GM12878 (cell line): ENCODE measurements at regions not wholly inside any gene's neighbourhood (a gene's known extent, or its start where the extent isn't known, plus 50 kb on each side); places are given as distances from the start of the nearest gene placed in this dataset.
A peak's percentile ranks its signal among the peaks of the same experiment; 100 is the strongest.

Experiments used
- ATAC-seq: fragments of 200-7000 bp; cut with Tn5 transposase; 3 replicates; pipeline ENCODE4 v1.9.1; 2020; ENCODE audit warnings: mild to moderate bottlenecking, moderate library complexity
- BruUV-seq: library from RNA; stranded (reverse); fragments of 400-500 nt; replicated peaks from 2 replicates; lab custom pipeline; 2021; lab: Mats Ljungman, UMichigan
- CTCF ChIA-PET: fragments of 300-600 bp; sonication (Branson Sonifier 250); formaldehyde crosslinking; extraction: SDS; loops from one replicate; lab custom pipeline; 2021; ENCODE audit warnings: inconsistent platforms; lab: Yijun Ruan, JAX
- POLR2A ChIA-PET: fragments of 350-600 bp; formaldehyde crosslinking; extraction: SDS; loops from one replicate; lab custom pipeline; 2021; ENCODE audit warnings: inconsistent platforms; lab: Charles Lee
- RAD21 ChIA-PET: fragments of 300-600 bp; sonication (Branson Sonifier 250); formaldehyde crosslinking; loops from one replicate; lab custom pipeline; 2023; ENCODE audit warnings: antibody characterized with exemption; ENCODE audit not compliant: unreplicated experiment; lab: Charles Lee
- SMC1A ChIA-PET: fragments of 300-600 bp; sonication (Branson Sonifier 250); formaldehyde crosslinking; loops from one replicate; lab custom pipeline; 2023; ENCODE audit not compliant: unreplicated experiment, uncharacterized antibody; lab: Charles Lee
- DNase-seq: peaks from one replicate; pipeline ENCODE4 v3.0.0-alpha.2; 2011; ENCODE audit warnings: low read depth, low spot score
- FAIRE-seq: peaks from 3 replicates; lab custom pipeline; 2011; peaks lifted over from hg19 to GRCh38; lab: Jason Lieb, UNC
- H2AFZ ChIP-seq: 2 replicates; pipeline ENCODE4 v1.6.0; 2011; ENCODE audit warnings: low read depth, low read length, control low read depth; ENCODE audit not compliant: control insufficient read depth
- H3K27ac ChIP-seq: 2 replicates; pipeline ENCODE4 v1.5.1; 2011; ENCODE audit warnings: control low read depth; ENCODE audit not compliant: control insufficient read depth, insufficient read depth
- H3K27me3 ChIP-seq, 2 experiments: replicated peaks in 1 of 2; 2 replicates each; pipeline versions ENCODE4 v1.6.0 to v1.6.1; 2011; ENCODE audit warnings: low read length in 1 of 2; ENCODE audit not compliant: control insufficient read depth in 2 of 2, insufficient read depth in 2 of 2
- H3K36me3 ChIP-seq, 2 experiments: 2 replicates each; pipeline ENCODE4 v1.5.1; 2011; ENCODE audit warnings: low read length in 1 of 2; ENCODE audit not compliant: control insufficient read depth in 2 of 2, insufficient read depth in 2 of 2
- H3K4me1 ChIP-seq: 2 replicates; pipeline ENCODE4 v1.6.1; 2011; ENCODE audit warnings: mild to moderate bottlenecking, low read length, moderate library complexity, mixed read lengths; ENCODE audit not compliant: control insufficient read depth, insufficient read depth
- H3K4me2 ChIP-seq: 2 replicates; pipeline ENCODE4 v1.6.0; 2011; ENCODE audit warnings: control low read depth; ENCODE audit not compliant: control insufficient read depth, insufficient read depth
- H3K4me3 ChIP-seq: fragments of 200-600 bp; sonication (generic); 2 replicates; pipeline ENCODE4 v1.5.1; 2016
- H3K79me2 ChIP-seq: 2 replicates; pipeline ENCODE4 v1.6.0; 2011; ENCODE audit warnings: low read length; ENCODE audit not compliant: control insufficient read depth, insufficient read depth
- H3K9ac ChIP-seq: 2 replicates; pipeline ENCODE4 v1.8.0; 2011; ENCODE audit warnings: low read length, control low read depth, mixed read lengths; ENCODE audit not compliant: control insufficient read depth, insufficient read depth
- H3K9me3 ChIP-seq: replicated peaks from 3 replicates; pipeline ENCODE4 v1.5.1; 2011; ENCODE audit warnings: mild to moderate bottlenecking, low read length; ENCODE audit not compliant: control insufficient read depth, insufficient read depth
- H4K20me1 ChIP-seq: 2 replicates; pipeline ENCODE4 v1.6.0; 2011; ENCODE audit not compliant: control insufficient read depth, insufficient read depth
- BHLHE40 ChIP-seq, 2 experiments: fragments of 450-650 bp in 1 of 2; IDR thresholded peaks; 2 replicates each; pipeline ENCODE4 v1.6.1; 2011 to 2017; ENCODE audit warnings: low read depth in 2 of 2, borderline replicate concordance in 1 of 2, improper control_type of control experiment in 1 of 2, low read length in 1 of 2, mild to moderate bottlenecking in 1 of 2
- ESRRA ChIP-seq: IDR thresholded peaks from 2 replicates; pipeline ENCODE4 v1.6.1; 2012; ENCODE audit warnings: mild to moderate bottlenecking, low read length, improper control_type of control experiment
- EZH2 ChIP-seq: IDR thresholded peaks from 2 replicates; pipeline ENCODE4 v1.6.1; 2012; ENCODE audit warnings: low read depth, mild to moderate bottlenecking, control low read depth, inconsistent platforms, low read length, borderline replicate concordance; ENCODE audit not compliant: control insufficient read depth
- FOXM1 ChIP-seq: IDR thresholded peaks from 2 replicates; pipeline ENCODE4 v1.6.1; 2012; ENCODE audit warnings: low read depth, mild to moderate bottlenecking, inconsistent platforms, low read length, moderate library complexity
- MTA2 ChIP-seq: fragments of 450-650 bp; IDR thresholded peaks from 2 replicates; pipeline ENCODE4 v1.6.1; 2016; ENCODE audit warnings: low read depth, mild to moderate bottlenecking, moderate library complexity
- MYB ChIP-seq: fragments of 150-350 bp; IDR thresholded peaks from 2 replicates; pipeline ENCODE4 v1.6.1; 2014; ENCODE audit warnings: mild to moderate bottlenecking, low read depth, low read length, borderline replicate concordance
- PKNOX1 ChIP-seq: fragments of 450-650 bp; IDR thresholded peaks from 2 replicates; pipeline ENCODE4 v1.6.1; 2016; ENCODE audit warnings: mild to moderate bottlenecking
- RAD51 ChIP-seq: fragments of 450-650 bp; IDR thresholded peaks from 2 replicates; pipeline ENCODE4 v1.6.1; 2016; ENCODE audit warnings: moderate library complexity, mild to moderate bottlenecking, inconsistent platforms
- RELB ChIP-seq: fragments of 450-650 bp; IDR thresholded peaks from 2 replicates; pipeline ENCODE4 v1.6.1; 2017; ENCODE audit warnings: low read depth, mild to moderate bottlenecking, moderate library complexity
- RUNX3 ChIP-seq: IDR thresholded peaks from 2 replicates; pipeline ENCODE4 v1.6.1; 2012; ENCODE audit warnings: low read length, inconsistent platforms
- ZNF217 ChIP-seq: fragments of 450-650 bp; IDR thresholded peaks from 2 replicates; pipeline ENCODE4 v1.6.1; 2017; ENCODE audit warnings: antibody characterized with exemption, mild to moderate bottlenecking
- ZNF687 ChIP-seq: fragments of 450-650 bp; IDR thresholded peaks from 2 replicates; pipeline ENCODE4 v1.6.1; 2017; ENCODE audit warnings: mild to moderate bottlenecking, moderate library complexity
- WGBS: methylation state at CpG from one replicate; pipeline ENCODE4 v1.1.6; 2016; ENCODE audit warnings: low lambda C conversion rate; ENCODE audit not compliant: insufficient replicate concordance, insufficient coverage; ENCODE audit errors: missing lambda C conversion rate; 5-methylcytosine and 5-hydroxymethylcytosine counted together
- in situ Hi-C: fragments of 300-500 bp; cut with MboI; formaldehyde crosslinking; loops from 9 replicates; pipeline ENCODE4 v1.14.3; 2018; ENCODE audit warnings: mixed read lengths
- intact Hi-C: fragments of 100-400 bp; cut with micrococcal nuclease; formaldehyde crosslinking; loops from one replicate; pipeline ENCODE4 v1.14.2; 2022; ENCODE audit not compliant: unreplicated experiment

- TF ChIP-seq BHLHE40 (IDR thresholded peaks at IDR 0.05; ENCODE audit: borderline replicate concordance in 1 of 2, low read depth in 2 of 2, low read length in 1 of 2): peak; percentile 22 to 43; a peak in 1 of 4 replicates
- TF ChIP-seq ZNF217: 0 out of 2 replicates have a peak, but pooled peaks have one; percentile 47
- TF ChIP-seq RUNX3: 0 out of 2 replicates have a peak, but pooled peaks have one; percentile 25
- TF ChIP-seq RAD51: 0 out of 2 replicates have a peak, but pooled peaks have one; percentile 10
- peak; percentile 45; the same call in 1 of the 2 replicates for TF ChIP-seq RELB
Observed at GRCh38 chr6:130516604-130517003, 150.8 kb downstream of the TMEM200A start (continued).

- H3K27me3 ChIP-seq: no peaks in the 10 kb centered on the region
- ChIA-PET POLR2A (interaction anchor here (0.7 to 1.3 kb wide), 6 partner anchors 9 to 152 kb away, joined by 3 to 6 read pairs (median 4); partner anchors contain the start of gene TMEM200A), CTCF (interaction anchor here (1.2 to 2.9 kb wide), 4 partner anchors 8 to 181 kb away, joined by 3 to 8 read pairs (median 4); no protein-coding TSS in a partner anchor), RAD21 (interaction anchor here (0.6 to 4.8 kb wide), 16 partner anchors 9 to 193 kb away, joined by 3 to 32 read pairs (median 4); no protein-coding TSS in a partner anchor), SMC1A (interaction anchor here (0.6 to 8.6 kb wide), 15 partner anchors 9 to 181 kb away, joined by 3 to 69 read pairs (median 6); no protein-coding TSS in a partner anchor)
- H3K36me3 ChIP-seq: no peaks in the 10 kb centered on the region
- WGBS: 2% methylated on average over 3 of the region's 3 CpGs
- H3K79me2 ChIP-seq: no peaks in the 10 kb centered on the region
- FAIRE-seq (peak; percentile 73), DNase-seq (peak; percentile 76), ATAC-seq (peak; percentile 89)
- BruUV-seq: no TSS peak
- intact Hi-C loops (loop anchor here (2.0 to 5.0 kb wide), 5 partner anchors 40 to 180 kb away; partner anchors contain the start of gene TMEM200A), in situ Hi-C loops (no loop called here)
- no peak overlapping the region for H3K4me2 ChIP-seq
- no peaks in the 10 kb centered on the region for H4K20me1 ChIP-seq
- H2AFZ ChIP-seq: no peak overlapping the region
- no peak overlapping the region for H3K4me3 ChIP-seq
- H3K4me1 ChIP-seq: peaks cover 6% of the 10 kb centered on the region
- H3K27ac ChIP-seq: no peak overlapping the region
- H3K9me3 ChIP-seq: peaks cover 1% of the 10 kb centered on the region; the same call in 1 of the 3 replicates
- no peak overlapping the region for H3K9ac ChIP-seq
- TF ChIP-seq MYB: no peak
- TF ChIP-seq MTA2: peak; percentile 100
- 0 out of 2 replicates have a peak, but pooled peaks have one; percentile 5 for TF ChIP-seq PKNOX1
- TF ChIP-seq RELB: peak; percentile 92
- TF ChIP-seq ESRRA: no peak
- 0 out of 2 replicates have a peak, but pooled peaks have one; percentile 25 for TF ChIP-seq ZNF687
- TF ChIP-seq BHLHE40 (IDR thresholded peaks at IDR 0.05; ENCODE audit: borderline replicate concordance in 1 of 2, low read depth in 2 of 2, low read length in 1 of 2): peak; percentile 53 to 71
- peak; percentile 83 for TF ChIP-seq FOXM1
- no peak for TF ChIP-seq EZH2
Observed at GRCh38 chr6:130517444-130517931, 151.7 kb downstream of the TMEM200A start.
